MCF 10A (cell line): ENCODE measurements at regions not wholly inside any gene's neighbourhood (a gene's known extent, or its start where the extent isn't known, plus 50 kb on each side); places are given as distances from the start of the nearest gene placed in this dataset.

ENCODE experiments used
- BruUV-seq: library from RNA; stranded (reverse); fragments of 400-500 nt; replicated peaks from 2 replicates; lab custom pipeline; 2021; lab: Mats Ljungman, UMichigan
- CTCF ChIA-PET: fragments of 300-600 bp; sonication (Branson Sonifier 250); formaldehyde crosslinking; extraction: SDS; loops from one replicate; lab custom pipeline; 2021; ENCODE audit warnings: antibody characterized with exemption, inconsistent platforms; lab: Yijun Ruan, JAX
- POLR2A ChIA-PET: fragments of 300-600, 350-650 bp; sonication (Branson Sonifier 250); formaldehyde crosslinking; extraction: SDS; loops from one replicate; lab custom pipeline; 2020; ENCODE audit warnings: antibody characterized with exemption, inconsistent platforms; lab: Yijun Ruan, JAX
- DNase-seq: peaks from one replicate; pipeline ENCODE4 v3.0.0-alpha.2; 2018; ENCODE audit not compliant: unreplicated experiment
- H3K27ac Mint-ChIP-seq: one replicate; pipeline ENCODE4 v1.8.0; 2022; ENCODE audit warnings: mild to moderate bottlenecking, low read depth, mixed read lengths; ENCODE audit not compliant: unreplicated experiment
- H3K27me3 Mint-ChIP-seq: one replicate; pipeline ENCODE4 v1.8.0; 2022; ENCODE audit warnings: mixed read lengths; ENCODE audit not compliant: insufficient read depth, unreplicated experiment
- H3K36me3 Mint-ChIP-seq: one replicate; pipeline ENCODE4 v1.8.0; 2022; ENCODE audit warnings: mild to moderate bottlenecking, moderate library complexity, mixed read lengths; ENCODE audit not compliant: insufficient read depth, unreplicated experiment
- H3K4me1 Mint-ChIP-seq: one replicate; pipeline ENCODE4 v1.8.0; 2022; ENCODE audit warnings: mixed read lengths; ENCODE audit not compliant: insufficient read depth, unreplicated experiment
- H3K4me3 Mint-ChIP-seq: one replicate; pipeline ENCODE4 v1.8.0; 2022; ENCODE audit warnings: mild to moderate bottlenecking, moderate library complexity, mixed read lengths; ENCODE audit not compliant: unreplicated experiment
- H3K9me3 Mint-ChIP-seq: one replicate; pipeline ENCODE4 v1.8.0; 2022; ENCODE audit warnings: mixed read lengths; ENCODE audit not compliant: unreplicated experiment
- intact Hi-C: fragments of 100-400 bp; cut with micrococcal nuclease; formaldehyde crosslinking; loops from 2 replicates; pipeline ENCODE4 v1.14.1; 2022
- TF ChIP-seq, protein P1 (sequence below): fragments of 200-600 bp; IDR thresholded peaks from one replicate; pipeline ENCODE4 v1.8.0; 2022; ENCODE audit warnings: antibody characterized with exemption, mild to moderate bottlenecking; ENCODE audit not compliant: unreplicated experiment

- BruUV-seq, result no TSS peak
- no peak for DNase-seq
- intact Hi-C loops, result no loop called here
- POLR2A ChIA-PET, result interaction anchor here (1.2 kb wide), 1 partner anchor 10 kb away, joined by 5 read pairs; no protein-coding TSS in a partner anchor
- Mint-ChIP-seq H3K4me3 (no peak overlapping the region), H3K9me3 (no peaks in the 10 kb centered on the region), H3K27me3 (no peaks in the 10 kb centered on the region), H3K4me1 (no peaks in the 10 kb centered on the region), H3K27ac (no peak overlapping the region), H3K36me3 (no peaks in the 10 kb centered on the region)
- TF ChIP-seq, protein P1, sequence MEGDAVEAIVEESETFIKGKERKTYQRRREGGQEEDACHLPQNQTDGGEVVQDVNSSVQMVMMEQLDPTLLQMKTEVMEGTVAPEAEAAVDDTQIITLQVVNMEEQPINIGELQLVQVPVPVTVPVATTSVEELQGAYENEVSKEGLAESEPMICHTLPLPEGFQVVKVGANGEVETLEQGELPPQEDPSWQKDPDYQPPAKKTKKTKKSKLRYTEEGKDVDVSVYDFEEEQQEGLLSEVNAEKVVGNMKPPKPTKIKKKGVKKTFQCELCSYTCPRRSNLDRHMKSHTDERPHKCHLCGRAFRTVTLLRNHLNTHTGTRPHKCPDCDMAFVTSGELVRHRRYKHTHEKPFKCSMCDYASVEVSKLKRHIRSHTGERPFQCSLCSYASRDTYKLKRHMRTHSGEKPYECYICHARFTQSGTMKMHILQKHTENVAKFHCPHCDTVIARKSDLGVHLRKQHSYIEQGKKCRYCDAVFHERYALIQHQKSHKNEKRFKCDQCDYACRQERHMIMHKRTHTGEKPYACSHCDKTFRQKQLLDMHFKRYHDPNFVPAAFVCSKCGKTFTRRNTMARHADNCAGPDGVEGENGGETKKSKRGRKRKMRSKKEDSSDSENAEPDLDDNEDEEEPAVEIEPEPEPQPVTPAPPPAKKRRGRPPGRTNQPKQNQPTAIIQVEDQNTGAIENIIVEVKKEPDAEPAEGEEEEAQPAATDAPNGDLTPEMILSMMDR, result no peak
- CTCF ChIA-PET, result no interaction called here
Observed at GRCh38 chr16:73143576-73144422, 95.9 kb upstream of the ZFHX3 start.

GRCh38 chr16:73143002-73143401 is 95.1 kb upstream of the ZFHX3 start:
- Mint-ChIP-seq H3K36me3 (no peaks in the 10 kb centered on the region), H3K4me1 (no peaks in the 10 kb centered on the region), H3K27me3 (no peaks in the 10 kb centered on the region), H3K9me3 (no peaks in the 10 kb centered on the region), H3K27ac (no peak overlapping the region), H3K4me3 (no peak overlapping the region)
- POLR2A ChIA-PET, result interaction anchor here (0.6 to 1.2 kb wide), 3 partner anchors 9 to 476 kb away, joined by 3 to 5 read pairs (median 4); no protein-coding TSS in a partner anchor
- no peak for DNase-seq
- BruUV-seq, result no TSS peak
- CTCF ChIA-PET, result no interaction called here
- TF ChIP-seq, protein P1, result no peak
- intact Hi-C loops, result no loop called here

DNA sequence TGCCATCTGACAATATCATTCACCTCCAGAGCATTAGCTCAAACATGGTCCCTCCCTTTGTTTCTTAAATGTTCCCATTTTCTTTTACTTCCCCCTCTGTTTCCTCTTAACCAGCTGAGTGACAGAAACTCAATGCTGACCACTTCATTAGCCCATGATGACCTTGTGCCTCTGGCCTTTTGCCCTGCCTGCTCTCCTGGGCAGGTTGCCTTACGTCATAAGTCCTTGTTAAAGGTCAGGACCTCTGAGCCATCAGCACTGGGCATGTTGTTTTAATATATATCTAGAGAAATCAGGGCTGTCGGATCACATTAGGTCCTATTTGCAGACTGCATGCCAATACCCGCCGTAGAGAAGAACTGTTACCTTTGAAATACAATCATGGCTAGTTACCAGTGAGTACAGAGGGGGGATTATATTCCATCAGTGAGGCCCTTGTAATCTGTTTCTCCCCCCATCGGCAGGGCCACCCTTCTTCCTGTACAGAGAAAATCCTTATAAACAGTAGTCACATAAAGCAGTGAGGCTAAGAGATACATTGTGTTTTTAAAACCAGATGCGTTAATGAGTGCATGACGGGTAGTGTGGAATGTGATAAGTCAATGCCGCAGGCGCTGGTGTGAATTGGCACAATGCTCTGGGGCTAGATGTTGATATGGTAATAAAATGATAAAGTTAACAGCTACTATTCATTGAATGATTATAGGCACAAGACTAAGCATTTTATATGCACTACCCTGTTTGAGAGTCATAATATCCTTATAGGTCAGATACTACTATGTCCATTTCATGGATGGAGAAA is 94.3 kb upstream of the ZFHX3 start:
- H3K4me3 Mint-ChIP-seq, result no peak overlapping the region
- BruUV-seq, result no TSS peak
- CTCF ChIA-PET, result interaction anchor here (0.6 kb wide), 1 partner anchor 82 kb away, joined by 4 read pairs; no protein-coding TSS in a partner anchor

More for the DNA sequence above, 94.3 kb upstream of the ZFHX3 start:
- H3K9me3 Mint-ChIP-seq, result no peaks in the 10 kb centered on the region
- no peaks in the 10 kb centered on the region for H3K4me1 Mint-ChIP-seq
- DNase-seq, result no peak
- no peak overlapping the region for H3K27ac Mint-ChIP-seq
- H3K27me3 Mint-ChIP-seq, result no peaks in the 10 kb centered on the region
- POLR2A ChIA-PET, result interaction anchor here (0.6 to 0.7 kb wide), 2 partner anchors 10 to 475 kb away, joined by 3 to 4 read pairs; no protein-coding TSS in a partner anchor
- H3K36me3 Mint-ChIP-seq, result no peaks in the 10 kb centered on the region
- TF ChIP-seq, protein P1, result no peak
- intact Hi-C loops, result no loop called here
